ENCODE measurements at regions not wholly inside any gene's neighbourhood (a gene's known extent, or its start where the extent isn't known, plus 50 kb on each side); places are given as distances from the start of the nearest gene placed in this dataset.

DNA sequence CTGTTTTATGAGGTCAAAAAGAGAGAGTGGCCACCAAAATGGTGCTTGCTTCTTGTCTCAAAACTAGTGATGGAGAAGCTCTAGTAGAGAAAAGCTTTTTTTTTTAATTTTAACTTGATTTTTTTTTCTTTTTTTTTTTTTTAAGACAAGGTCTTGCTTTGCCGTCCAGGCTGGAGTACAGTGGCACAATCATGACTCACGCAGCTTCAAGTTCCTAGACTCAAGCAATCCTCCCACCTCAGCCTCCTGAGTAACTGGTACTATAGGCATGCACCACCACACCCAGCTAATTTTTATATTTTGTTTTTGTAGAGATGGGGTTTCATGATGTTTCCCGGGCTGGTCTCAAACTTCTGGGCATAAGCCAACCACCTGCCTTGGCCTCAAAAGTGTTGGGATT is 279.0 kb downstream of the TBC1D4 start:
- H4K20me1 ChIP-seq (ENCODE audit: insufficient read depth), result no peaks in the 10 kb centered on the region
- TF ChIP-seq, protein P1, sequence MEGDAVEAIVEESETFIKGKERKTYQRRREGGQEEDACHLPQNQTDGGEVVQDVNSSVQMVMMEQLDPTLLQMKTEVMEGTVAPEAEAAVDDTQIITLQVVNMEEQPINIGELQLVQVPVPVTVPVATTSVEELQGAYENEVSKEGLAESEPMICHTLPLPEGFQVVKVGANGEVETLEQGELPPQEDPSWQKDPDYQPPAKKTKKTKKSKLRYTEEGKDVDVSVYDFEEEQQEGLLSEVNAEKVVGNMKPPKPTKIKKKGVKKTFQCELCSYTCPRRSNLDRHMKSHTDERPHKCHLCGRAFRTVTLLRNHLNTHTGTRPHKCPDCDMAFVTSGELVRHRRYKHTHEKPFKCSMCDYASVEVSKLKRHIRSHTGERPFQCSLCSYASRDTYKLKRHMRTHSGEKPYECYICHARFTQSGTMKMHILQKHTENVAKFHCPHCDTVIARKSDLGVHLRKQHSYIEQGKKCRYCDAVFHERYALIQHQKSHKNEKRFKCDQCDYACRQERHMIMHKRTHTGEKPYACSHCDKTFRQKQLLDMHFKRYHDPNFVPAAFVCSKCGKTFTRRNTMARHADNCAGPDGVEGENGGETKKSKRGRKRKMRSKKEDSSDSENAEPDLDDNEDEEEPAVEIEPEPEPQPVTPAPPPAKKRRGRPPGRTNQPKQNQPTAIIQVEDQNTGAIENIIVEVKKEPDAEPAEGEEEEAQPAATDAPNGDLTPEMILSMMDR (conservative IDR thresholded peaks at IDR 0.05; ENCODE audit: low read depth, low read length), result no peak

DNA sequence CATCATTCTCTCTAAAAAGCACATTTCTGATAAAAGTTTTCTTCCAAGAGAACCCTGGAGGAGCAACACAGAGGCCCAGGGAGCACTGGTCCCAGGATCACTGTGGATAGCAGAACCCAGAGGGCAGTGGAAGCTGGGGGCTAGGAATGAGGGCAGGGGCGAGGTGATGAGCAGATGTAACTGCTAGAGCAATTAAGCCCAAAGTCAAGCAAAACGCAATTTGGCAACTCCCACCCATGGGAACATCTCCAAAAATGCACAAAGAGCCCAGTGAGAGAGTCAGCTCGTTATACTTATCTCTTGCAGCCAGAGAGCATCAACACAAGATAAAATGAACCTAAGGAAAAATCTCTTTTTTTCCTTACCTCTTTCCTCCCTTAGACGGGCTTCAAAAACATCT is 284.2 kb downstream of the TBC1D4 start:
- Histone ChIP-seq H3K4me3 (IDR thresholded peaks at IDR 0.05; ENCODE audit: insufficient read depth, low read depth, low read length) (no peak overlapping the region), H3K4me1 (ENCODE audit: low read depth, poor library complexity, severe bottlenecking) (no peaks in the 10 kb centered on the region), H3K4me2 (no peak overlapping the region), H3K36me3 (ENCODE audit: insufficient read depth) (no peaks in the 10 kb centered on the region), H4K20me1 (ENCODE audit: insufficient read depth) (no peaks in the 10 kb centered on the region), H2AFZ (ENCODE audit: low read depth) (no peak overlapping the region), H3K9ac (no peak overlapping the region), H3K27me3 (ENCODE audit: insufficient read depth, low read depth) (no peaks in the 10 kb centered on the region), H3K27ac (no peak overlapping the region), H3K79me2 (ENCODE audit: insufficient read depth, low read depth) (no peaks in the 10 kb centered on the region)
- TF ChIP-seq, protein P1 (conservative IDR thresholded peaks at IDR 0.05; ENCODE audit: low read depth, low read length), result no peak

More for the DNA sequence above, 279.0 kb downstream of the TBC1D4 start:
- Histone ChIP-seq H3K4me3 (IDR thresholded peaks at IDR 0.05; ENCODE audit: insufficient read depth, low read depth, low read length) (no peak overlapping the region), H3K79me2 (ENCODE audit: insufficient read depth, low read depth) (no peaks in the 10 kb centered on the region), H3K27ac (no peak overlapping the region), H3K27me3 (ENCODE audit: insufficient read depth, low read depth) (no peaks in the 10 kb centered on the region), H3K36me3 (ENCODE audit: insufficient read depth) (no peaks in the 10 kb centered on the region), H3K9ac (no peak overlapping the region), H3K4me1 (ENCODE audit: low read depth, poor library complexity, severe bottlenecking) (no peaks in the 10 kb centered on the region), H3K4me2 (no peak overlapping the region), H2AFZ (ENCODE audit: low read depth) (no peak overlapping the region)

DNA sequence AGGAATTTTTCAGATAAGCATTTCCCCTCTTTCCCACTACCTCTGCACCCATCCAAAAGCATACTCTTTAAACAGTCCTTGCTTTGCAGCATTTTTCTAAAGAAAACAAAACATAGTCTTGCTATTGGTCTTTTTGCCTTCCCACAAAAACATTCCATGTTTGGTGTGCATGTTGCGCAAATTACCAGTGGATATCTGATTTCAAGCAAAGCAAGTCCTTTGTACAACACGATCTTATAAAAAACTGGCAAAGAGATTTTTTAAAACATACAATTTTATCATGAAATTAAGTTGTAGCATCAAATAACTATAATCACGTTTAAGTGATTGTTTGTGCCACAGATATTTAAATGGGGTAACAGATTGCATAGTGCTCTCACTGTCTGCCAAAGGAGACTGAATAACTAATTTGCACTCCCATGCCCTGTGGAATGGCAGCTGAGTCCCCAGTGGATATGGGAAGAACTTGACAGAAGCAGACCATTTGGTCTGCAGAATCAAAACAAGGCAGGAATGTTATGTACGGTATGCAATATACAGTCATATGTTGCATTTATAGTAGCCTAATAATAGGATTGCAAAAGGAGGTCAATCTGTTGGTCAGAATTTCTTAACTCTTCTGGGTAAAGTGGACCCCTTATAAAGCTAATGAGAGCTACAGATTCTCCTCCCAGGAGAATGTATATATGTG is 285.7 kb downstream of the TBC1D4 start:
- Histone ChIP-seq H3K27ac (no peak overlapping the region), H3K9ac (no peak overlapping the region), H3K4me3 (IDR thresholded peaks at IDR 0.05; ENCODE audit: insufficient read depth, low read depth, low read length) (no peak overlapping the region), H3K27me3 (ENCODE audit: insufficient read depth, low read depth) (no peaks in the 10 kb centered on the region), H3K4me2 (no peak overlapping the region), H3K79me2 (ENCODE audit: insufficient read depth, low read depth) (no peaks in the 10 kb centered on the region), H2AFZ (ENCODE audit: low read depth) (no peak overlapping the region), H3K36me3 (ENCODE audit: insufficient read depth) (no peaks in the 10 kb centered on the region), H3K4me1 (ENCODE audit: low read depth, poor library complexity, severe bottlenecking) (no peaks in the 10 kb centered on the region), H4K20me1 (ENCODE audit: insufficient read depth) (no peaks in the 10 kb centered on the region)
- TF ChIP-seq, protein P1 (conservative IDR thresholded peaks at IDR 0.05; ENCODE audit: low read depth, low read length), result no peak

DNA sequence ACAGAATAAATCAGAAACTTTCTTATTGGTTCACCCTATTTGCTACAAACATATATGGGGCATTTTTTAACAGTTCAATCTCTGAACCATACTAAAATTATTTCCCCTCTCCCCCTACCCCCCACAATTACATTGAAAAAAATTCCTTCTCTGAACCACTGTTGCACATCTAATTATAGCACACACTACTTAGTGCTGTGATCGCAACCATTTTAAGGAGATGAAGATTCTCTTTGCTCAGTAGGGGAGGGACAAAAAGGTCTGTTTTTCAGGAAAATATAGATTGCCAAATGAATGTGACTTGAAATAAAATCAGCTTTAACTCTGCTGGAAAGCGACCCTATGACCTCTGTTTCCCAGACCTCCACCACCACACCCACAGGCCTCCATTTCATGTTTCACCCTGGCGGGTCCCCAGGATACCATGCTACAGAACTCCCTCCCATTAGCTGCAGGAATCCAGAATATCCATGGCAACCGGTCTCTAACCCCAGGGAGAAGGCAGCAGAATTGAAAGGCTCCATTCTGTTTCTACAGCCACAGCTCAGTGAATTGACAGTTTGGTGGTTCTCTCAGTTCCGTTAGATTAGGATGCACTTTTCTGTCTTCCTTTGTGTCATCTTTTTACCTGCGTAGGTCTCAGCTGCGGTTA is 286.3 kb downstream of the TBC1D4 start:
- Histone ChIP-seq H2AFZ (ENCODE audit: low read depth) (no peak overlapping the region), H3K79me2 (ENCODE audit: insufficient read depth, low read depth) (no peaks in the 10 kb centered on the region), H3K27me3 (ENCODE audit: insufficient read depth, low read depth) (no peaks in the 10 kb centered on the region), H3K36me3 (ENCODE audit: insufficient read depth) (no peaks in the 10 kb centered on the region), H4K20me1 (ENCODE audit: insufficient read depth) (no peaks in the 10 kb centered on the region), H3K4me3 (IDR thresholded peaks at IDR 0.05; ENCODE audit: insufficient read depth, low read depth, low read length) (no peak overlapping the region), H3K9ac (no peak overlapping the region), H3K4me1 (ENCODE audit: low read depth, poor library complexity, severe bottlenecking) (no peaks in the 10 kb centered on the region), H3K27ac (no peak overlapping the region), H3K4me2 (no peak overlapping the region)
- TF ChIP-seq, protein P1 (conservative IDR thresholded peaks at IDR 0.05; ENCODE audit: low read depth, low read length), result no peak

All from KMS-11 (cell line).